Middle frontal gyrus (tissue), 1 donor: ENCODE measurements at regions not wholly inside any gene's neighbourhood (a gene's known extent, or its start where the extent isn't known, plus 50 kb on each side); places are given as distances from the start of the nearest gene placed in this dataset.

Experiments used
- DNase-seq: peaks from one replicate; pipeline ENCODE4 v3.0.0-alpha.2; 2015; ENCODE audit warnings: low spot score; ENCODE audit errors: extremely low spot score

DNA sequence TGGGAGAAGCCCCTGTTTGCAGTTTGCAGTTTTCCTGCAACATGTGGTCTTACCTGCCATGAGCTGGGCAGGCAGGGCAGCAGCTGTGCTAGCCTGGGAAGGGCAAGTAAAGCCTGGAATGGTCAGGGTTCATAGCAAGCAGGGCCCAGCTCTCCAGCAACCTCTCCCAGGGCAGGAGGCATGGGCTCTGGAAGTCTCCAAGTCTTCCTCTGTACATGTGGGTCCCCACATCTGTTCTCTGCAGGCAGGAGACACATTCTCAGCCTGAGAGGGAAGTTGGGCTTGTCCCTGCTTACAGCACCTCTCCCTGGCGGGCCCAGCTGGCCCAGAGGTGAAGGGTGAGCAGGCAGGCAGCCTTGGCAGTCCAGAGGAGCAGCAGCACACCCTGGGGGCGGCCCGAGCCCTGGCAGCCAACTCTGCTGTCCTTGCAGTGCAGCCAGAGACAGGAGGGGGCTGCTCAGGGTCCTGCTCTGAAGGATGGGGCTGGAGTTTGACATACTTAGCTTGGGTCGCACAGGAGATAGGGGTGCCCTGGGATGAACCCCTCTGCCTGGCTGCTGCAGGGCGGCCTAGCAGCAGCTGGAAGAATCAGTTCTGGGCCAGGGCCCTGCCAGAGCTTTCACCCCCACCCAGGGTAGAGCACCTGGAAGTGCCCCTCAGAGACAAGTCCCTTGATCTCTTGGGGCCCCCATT is 176.0 kb downstream of the MRPL14 start:
- no peak for DNase-seq

DNA sequence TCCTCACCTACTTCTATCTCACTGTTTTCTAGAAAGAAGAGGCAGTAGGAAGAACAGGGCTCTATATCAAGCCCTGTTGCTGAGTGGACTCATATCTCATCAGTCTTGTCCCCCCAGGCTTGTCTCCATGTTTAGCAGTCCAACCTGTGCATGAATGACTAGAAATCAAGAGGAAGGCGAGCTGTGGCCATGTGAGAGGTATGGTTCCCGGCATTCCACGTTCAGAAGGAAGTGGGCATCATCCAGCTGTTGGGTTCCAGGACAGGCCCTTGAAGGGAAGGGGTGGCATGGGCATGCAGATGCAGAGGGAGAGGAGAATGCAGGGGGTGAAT is 176.6 kb downstream of the MRPL14 start:
- no peak for DNase-seq

DNA sequence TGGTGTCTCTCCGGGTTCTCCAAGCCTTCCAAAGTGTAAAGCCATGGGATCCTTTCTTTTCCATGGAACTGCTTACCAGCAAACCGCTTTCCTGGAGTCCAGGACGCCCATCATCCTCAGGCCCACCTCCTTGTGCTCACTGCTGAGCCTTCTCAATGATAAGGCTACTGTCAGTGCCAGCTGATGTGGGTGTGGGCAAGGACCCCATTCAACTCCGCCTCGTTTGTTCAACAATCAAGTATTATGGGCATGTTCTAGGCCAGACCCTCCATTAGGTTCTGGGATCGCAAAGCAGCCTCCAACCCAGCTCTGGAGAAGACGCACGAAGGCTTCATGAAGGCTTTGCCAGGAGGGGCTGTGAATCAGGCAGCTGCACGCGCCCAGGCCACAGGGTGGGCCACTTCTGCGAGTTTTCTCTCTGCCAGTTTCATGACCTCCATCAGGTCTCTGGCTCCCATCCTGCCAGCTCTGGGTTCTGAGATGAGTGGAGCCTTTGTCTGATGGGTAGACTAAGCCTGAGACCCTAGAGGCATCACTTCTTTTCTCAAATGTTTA is 177.1 kb downstream of the MRPL14 start:
- no peak for DNase-seq

DNA sequence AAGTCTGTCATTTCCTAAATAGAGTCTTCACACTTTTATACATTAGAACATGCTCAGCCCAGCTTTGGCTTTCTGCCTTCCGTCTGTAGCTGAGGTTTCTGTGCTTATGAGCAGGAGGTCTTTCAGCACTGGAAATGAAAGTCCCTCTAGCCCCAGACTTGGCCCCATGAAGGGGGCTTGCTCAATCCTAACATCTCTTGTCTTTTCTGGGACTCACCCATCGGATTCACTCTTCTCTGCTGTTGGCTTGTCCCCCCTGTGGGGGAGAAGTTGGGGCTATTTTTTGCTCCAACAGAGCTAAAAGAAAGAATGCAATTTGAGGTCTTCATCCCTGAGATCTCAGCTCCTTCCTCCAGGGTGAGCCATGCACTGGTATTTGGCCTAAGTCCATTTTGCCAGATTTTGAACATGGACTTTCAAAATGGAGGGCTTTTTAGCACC is 177.7 kb downstream of the MRPL14 start:
- DNase-seq, result no peak

DNA sequence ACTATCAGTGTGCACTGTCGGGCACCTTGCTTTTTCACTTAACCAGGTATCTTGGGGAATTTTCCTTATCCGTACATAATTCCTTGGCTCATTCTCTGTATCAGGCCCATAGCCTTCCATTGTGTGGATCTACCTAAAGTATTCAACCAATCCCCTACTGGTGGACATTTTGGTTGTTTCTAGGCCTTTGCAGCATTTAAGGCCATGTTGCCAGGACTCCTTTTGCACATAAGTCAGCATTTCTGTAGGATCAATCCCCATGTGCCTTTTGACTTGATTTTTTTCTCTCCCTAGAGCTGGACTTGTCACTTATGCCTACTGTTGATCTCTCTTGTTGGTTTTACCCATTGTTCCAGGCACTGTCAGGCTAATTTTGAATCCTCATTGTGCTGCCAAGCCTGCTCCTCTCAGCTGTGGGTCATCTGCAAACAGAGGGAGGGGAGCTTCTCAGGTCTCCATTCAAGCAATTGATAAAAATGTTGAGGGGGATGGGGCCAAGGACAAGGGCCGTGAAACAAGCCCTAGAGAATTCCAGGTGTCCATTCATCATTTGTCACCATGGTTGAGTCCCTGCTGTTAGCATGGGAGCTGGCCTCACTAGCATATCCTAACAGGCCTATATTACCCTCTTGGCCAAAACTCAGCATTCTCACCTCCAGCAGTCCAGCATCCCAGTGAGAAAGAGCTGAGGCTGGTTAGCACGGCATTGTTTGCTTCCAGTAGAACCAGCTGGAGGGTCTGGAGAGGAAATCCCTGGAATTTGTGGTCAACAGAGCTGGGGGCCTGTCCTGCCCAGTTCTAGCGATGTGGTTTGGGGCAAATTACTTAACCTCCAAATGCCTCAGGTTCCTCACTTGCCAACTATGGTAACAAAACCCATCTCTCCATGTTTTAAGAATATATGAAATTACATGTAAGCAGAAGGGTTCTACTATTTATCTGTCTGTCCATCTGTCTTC is 178.4 kb downstream of the MRPL14 start:
- no peak for DNase-seq

DNA sequence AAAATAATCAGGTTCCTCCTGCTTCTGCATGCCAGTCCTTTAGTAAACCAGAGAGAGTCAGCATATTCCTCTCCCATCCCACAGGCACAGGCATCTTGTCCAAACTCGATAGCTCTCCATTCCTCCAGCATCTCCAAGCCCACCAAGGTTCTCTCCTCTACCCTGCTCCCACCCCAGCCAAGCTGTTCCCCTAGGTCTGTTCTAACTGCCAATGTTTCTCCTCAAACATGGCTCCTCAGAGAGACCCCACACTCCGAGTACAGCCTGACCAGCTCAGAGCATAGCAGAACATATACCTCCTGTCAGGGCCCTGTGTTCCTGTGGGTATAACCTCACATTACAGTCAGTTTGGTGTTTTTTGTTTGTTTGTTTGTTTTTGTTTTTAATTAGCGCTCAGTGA is 177.8 kb downstream of the VEGFA start:
- no peak for DNase-seq

DNA sequence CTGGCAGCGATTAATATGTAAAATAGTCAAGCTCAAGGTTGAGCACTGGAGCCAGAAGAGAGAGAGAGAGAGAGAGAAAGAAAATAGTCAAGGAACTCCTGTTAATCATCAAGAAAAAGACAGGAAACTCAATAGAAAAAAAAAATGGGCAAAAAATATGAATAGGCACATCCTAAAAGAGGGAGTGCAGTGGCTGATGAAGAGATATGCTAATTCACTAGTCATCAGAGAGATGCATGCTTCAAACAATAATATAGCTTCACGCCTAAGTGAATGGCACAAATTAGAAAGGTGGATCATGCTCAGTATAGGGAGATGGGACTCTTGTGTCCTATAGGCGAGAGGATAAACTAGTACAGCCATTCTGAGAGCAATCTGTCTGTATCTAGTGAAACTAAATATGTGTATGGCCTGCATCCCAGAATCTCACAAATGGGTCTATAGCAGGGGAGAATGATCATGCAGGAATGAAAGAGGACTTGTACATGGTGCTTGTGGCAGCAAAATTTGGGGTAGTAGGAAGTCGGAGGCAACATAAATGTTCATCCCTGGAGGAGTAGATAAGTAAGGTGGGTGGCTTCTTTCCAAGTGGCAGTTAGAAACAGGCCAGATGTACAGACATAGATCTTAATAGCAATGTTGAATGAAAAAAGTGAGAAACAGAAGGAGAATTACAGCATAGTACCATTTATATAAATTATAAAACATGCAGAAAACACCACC is 176.8 kb downstream of the VEGFA start:
- DNase-seq, result no peak

DNA sequence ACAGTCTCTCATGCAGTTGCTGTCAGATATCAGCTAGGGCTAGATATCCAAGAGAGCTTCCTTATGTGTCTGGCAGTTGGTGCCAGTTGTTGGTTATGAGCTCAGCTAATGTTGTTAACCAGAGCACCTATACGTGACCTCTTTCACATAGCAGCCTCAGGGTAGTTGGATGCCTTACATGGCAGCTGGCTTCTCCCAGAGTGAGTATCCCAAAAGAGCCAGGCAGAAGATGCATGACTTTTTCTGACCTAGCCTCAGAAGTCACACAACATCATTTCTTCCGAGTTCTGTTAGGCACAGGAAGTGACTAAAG is 175.7 kb downstream of the VEGFA start:
- no peak for DNase-seq

DNA sequence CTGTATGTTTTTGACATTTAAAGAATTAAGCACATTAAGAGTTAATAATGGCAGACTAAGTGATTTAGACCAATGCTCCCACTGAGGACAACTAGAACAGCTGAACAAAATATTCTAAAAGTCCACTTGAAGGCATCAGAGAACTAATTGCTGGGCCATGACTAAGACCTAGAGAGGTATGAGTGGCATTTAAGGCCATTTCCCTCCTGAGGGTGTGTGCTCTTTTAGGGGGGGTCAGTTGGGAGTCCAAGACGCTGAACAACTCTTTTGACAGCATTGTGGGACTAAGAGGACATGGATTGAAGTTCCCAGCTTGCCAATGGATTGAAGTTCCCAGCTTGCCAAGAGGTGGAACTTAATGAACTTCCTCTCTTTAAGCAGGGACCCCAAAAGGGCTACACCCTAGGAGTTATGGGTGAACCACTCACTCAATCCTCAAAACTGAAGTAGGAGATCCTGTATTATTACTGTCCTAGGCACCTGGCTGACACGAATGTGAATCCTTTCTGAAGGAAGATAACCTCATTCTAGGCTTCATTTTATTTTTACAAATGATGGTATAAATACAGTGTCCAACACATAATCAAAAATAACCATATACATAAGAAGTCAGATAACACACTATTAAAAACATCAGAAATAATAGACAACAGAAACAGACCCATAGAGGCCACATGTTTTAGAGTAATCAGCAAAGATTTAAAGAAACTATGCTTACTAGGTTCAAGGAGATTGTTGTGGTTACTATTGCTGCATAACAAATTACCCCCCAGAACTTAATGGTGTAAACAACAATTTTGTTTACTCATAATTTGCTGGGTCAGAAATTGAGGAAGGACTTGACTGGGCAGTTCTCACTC is 175.1 kb downstream of the VEGFA start:
- no peak for DNase-seq

DNA sequence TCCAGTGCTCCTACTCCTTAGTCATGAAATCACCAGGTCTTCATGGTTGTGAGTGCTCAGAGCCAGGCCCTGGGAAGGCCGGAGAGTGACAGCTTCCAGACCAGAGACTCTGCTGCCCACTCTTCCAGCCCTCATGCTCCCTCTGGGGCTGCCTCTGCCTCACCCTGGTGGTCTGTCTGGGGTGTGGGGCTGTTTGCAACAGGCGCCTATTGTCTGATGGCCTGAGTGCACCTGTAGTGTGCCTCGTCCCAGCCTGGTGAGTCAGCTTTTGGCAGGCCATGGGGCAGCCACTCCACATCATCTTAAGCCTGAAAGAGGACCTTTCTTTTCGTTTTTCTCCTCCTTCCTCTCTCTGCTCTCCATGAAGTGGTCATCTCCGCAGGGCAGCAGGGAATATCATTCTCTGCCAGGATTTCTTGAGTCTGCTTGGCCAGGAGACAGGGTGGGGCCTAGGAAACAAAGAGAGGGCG is 173.8 kb downstream of the VEGFA start:
- DNase-seq, result no peak

DNA sequence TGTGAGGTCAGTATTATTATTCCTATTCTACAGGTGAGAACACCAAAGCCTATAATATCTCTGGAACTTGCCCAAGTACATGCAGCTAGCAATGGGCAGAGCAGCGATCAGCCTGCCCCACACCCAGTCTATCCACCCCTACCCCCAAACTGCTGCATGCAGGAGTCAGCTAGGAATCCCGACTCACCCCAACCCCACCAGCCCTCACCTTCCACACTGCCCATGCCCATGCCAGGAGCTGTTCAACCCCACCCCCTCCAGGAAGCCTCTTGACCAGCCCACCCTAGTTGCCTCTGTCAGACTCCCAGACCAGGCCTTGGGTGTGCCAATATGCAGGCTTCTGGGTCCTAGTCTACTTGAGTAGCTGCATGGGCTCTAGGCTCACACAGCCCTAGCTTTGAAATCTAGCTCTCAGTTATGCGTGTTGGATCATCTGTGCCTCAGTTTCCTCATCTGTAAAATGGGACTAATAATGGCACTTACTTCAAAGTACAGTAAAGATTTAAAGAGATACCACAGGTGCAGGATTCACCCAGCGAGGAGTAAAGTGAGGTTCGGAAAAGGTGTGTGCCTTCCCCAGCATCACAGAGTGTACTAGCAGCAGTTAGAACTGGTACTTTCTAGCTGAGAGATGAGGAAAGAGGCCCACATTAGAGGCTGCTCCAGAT is 173.2 kb downstream of the VEGFA start:
- DNase-seq, result no peak

DNA sequence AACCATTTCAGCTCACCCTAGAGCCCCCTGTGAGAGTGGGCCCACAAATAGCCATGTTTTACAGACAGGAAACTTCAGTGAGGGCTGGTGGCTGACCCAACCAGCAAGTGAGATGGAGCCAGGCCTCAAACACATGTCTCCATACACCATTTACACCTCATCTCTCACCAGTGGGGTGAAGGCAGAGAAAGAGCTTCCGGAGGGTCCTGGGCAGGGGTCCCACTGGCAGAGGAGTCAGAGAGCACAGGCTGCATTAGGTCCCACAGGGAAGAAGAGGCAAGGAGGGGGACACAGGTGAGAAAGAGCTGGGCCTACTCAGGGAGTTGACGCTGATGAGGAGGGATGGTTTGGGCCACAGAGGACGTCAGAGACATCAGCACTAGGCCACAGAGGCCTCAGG is 172.6 kb downstream of the VEGFA start:
- no peak for DNase-seq

DNA sequence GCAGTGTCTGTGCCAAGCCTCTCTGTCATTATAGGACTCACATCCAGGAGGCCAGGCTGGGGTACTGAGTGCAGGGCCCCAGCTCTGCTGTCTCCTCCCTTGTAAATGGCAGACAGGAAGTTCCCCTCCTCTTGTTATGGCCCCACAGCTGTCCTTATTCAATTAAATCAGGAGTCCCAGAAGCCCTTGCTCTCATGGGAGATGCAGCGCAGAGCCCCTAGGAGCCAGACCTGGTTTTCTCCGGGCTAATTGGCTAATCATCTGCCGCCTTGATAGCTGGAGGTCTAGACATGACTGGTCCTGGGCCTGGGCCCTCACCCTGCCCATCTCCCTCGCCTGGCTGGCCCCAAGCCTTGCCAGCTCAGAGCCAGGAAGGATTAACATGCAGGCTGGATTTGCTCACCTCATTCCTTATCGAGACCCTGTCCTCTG is 172.0 kb downstream of the VEGFA start:
- no peak for DNase-seq

DNA sequence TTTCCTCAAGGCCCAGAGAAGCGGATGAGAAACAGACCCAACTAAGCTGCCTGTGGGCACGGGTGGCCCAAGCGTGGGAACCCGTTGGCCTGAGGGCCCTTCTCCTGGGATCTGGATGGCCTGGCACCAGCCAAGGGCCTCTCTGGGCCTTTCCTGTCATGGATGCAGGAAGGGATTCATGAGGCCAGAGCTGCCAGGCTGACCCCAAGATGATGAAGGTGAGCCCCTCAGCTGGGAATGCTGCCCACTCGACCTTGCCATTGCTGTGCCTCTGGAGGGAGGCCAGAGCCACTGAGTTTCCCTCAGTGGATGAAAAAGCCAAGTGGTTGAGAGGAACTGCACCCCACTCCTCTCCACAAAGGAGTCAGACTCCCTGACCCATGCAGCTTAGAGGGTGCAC is 171.2 kb downstream of the VEGFA start:
- DNase-seq, result no peak

DNA sequence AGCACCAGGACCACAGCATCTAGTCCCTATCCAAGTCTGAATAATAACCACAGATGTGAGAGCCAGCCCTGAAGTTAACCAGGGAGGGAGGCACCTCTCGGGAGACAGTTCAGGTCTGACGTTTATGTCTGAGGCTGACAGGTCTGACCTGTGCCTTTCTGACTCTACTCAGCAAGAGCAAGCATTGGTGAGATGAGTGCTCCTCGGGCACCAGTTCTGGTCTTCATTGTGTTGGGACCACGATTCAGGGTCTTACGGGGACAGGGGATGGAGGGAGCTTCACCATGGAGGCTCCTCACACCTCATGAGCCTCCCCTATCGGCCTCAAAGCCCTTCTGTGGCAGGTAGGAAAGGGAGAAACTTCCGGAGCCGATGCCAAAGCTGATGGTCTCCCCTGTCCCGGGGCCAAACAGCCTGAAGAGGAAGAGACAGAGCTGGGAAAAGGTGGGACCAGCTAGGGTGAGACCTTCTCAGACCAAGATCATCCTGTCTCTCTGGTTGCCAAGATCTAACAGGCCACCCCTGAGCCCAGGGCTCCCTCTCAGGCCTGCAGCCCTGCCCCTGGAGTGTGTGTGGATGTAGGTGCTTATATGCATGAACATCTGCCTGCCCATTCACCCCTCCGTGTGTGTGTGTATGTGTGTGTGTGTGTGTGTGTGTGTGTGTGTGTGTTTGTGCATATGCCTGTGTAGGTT is 170.5 kb downstream of the VEGFA start:
- no peak for DNase-seq

DNA sequence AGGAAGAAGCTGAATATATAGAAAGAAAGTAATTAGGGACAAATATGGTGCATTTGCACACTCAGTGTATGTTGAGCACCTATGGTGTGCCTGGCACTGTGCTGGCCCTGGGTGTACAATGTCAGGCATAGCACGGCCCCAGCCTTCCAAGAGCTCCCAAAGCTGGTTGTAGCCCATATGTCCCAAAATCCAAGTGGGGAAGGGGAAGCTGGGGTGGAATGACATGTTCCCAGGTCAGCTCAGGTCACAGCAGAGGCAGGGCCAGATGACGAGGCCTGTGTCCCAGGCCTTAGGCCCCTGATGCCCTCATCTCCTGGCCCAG is 170.0 kb downstream of the VEGFA start:
- DNase-seq, result no peak

DNA sequence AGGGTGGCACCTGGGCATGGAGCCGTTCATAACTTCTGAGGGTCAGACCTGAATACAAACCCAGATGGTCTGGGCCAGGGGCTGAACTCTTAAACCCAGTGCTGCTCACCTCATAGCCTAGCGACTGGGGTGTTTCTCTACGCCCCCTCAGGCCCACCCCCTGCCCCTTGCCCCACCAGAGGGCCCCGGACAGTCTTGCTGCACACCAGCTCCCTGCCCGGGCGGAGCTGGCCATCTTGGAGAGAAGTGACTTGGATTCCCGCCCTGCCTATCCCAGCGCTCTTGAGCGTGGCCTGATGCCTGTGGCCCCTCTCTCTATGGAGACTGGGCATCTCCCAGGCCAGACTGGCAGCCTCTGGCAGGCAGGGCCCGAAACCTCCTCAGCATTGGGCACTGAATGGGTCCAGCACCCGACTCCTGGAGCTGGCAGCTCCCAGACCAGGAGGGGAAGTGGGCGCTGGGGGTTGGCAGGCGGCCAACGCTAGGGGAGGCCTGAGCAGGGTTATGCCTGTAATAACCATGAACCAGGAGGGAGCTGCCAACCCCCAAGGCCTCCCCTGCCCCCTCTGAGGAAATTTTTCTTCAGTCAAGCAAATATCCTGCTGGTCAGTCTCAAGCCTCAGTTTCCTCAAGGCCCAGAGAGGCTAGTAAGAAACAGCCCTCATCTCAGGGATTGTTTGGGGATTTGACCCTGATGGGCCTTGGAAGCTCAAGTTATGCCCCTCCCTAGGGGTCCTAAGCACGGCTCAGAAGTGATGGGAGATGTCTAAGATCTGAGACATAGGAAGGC is 169.5 kb downstream of the VEGFA start:
- no peak for DNase-seq

DNA sequence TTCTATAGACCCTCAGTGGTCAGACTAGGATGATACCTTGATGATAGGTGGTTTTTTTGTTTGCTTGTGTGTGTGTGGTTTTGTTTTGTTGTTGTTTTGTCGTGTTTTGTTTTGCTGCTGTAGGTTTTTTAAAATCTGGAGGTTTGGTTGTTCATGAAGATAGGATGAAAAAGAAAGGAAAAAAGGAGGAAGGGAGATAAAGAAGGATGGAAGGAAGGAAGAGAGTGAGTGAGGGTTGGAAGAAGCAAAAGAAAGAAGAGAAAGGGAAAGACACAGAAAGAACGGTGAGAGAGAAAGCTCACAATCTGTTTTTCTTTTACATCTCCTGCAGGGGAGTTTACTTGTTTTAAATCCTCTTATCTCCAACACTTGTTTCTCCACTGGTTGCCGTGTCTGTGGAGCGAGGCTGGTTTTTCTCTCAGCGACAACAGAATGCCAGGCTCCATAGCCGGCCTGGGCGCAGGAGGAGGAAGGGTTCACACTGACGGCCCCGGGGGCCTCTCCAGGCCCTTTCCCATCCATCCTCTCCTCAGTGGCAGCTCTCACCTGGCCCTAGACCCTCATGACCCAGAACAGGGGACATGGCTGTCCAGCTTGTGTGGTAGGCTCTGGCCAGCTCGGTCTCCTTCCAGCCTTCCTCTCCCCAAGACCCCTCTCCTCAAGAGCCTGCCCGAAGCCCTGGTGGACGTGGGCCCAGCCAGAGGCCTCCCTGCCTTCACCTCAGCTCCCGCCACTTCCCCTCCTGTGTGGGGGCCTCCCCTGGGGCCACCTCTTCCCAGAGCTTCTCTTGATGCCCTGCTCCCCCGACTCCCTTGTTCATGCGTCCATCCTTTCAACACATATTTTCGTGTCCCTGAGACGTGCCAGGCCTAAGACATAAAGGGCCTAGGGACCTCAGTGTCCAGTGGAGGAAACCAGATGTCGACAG is 168.4 kb downstream of the VEGFA start:
- no peak for DNase-seq
